ENCODE measurements at regions not wholly inside any gene's neighbourhood (a gene's known extent, or its start where the extent isn't known, plus 50 kb on each side); places are given as distances from the start of the nearest gene placed in this dataset.

DNA sequence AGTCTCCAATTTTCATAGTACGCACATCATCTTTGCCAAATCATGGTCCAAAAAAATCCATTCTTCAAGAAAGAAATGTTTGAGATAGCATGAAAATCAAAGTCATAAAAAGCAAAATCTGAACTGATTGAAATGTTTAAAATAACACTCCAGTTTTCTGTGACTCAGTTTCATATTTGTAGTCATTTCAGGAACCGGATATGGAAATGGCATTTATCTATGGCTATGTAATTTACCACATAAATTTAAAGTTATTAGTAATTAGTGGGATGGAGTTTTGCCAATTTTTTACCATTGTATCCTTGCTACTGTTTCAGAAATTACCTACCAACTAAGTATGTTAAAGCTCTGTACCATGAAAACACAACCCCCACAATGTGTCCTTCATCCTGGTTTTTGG lies 456.6 kb upstream of the ACVR2A start:
- Mint-ChIP-seq H3K4me1 (ENCODE audit: low read depth) (no peaks in the 10 kb centered on the region), H3K27me3 (ENCODE audit: low read depth) (peaks cover 2% of the 10 kb centered on the region), H3K9me3 (ENCODE audit: low read depth) (no peaks in the 10 kb centered on the region), H3K27ac (ENCODE audit: unreplicated experiment) (no peak overlapping the region), H3K36me3 (ENCODE audit: low read depth) (no peaks in the 10 kb centered on the region), H3K4me3 (ENCODE audit: unreplicated experiment) (no peak overlapping the region)
- TF ChIP-seq, protein P1, sequence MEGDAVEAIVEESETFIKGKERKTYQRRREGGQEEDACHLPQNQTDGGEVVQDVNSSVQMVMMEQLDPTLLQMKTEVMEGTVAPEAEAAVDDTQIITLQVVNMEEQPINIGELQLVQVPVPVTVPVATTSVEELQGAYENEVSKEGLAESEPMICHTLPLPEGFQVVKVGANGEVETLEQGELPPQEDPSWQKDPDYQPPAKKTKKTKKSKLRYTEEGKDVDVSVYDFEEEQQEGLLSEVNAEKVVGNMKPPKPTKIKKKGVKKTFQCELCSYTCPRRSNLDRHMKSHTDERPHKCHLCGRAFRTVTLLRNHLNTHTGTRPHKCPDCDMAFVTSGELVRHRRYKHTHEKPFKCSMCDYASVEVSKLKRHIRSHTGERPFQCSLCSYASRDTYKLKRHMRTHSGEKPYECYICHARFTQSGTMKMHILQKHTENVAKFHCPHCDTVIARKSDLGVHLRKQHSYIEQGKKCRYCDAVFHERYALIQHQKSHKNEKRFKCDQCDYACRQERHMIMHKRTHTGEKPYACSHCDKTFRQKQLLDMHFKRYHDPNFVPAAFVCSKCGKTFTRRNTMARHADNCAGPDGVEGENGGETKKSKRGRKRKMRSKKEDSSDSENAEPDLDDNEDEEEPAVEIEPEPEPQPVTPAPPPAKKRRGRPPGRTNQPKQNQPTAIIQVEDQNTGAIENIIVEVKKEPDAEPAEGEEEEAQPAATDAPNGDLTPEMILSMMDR (IDR thresholded peaks at IDR 0.05), result no peak
- no peak for DNase-seq (ENCODE audit: low spot score)

DNA sequence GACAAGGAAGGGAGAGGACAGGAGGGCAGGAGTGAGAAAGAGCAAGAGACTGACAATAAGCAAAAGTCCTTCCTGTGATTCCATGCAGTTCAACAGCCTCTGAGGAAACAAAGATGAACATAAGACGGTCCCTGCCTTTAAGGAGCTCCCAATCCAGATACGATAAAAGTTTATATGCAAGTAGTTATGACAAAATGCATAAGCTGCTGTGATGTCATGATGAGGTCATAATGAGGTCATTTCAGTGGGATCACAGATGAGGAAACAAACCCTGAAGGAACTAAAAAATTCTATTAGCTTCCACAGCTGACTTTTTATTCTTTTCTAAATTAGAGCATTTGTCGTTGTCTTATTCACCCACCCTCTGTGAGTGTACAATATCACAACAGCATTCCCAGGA lies 458.5 kb upstream of the ACVR2A start:
- Mint-ChIP-seq H3K4me3 (ENCODE audit: unreplicated experiment) (no peak overlapping the region), H3K4me1 (ENCODE audit: low read depth) (no peaks in the 10 kb centered on the region), H3K27ac (ENCODE audit: unreplicated experiment) (no peak overlapping the region), H3K27me3 (ENCODE audit: low read depth) (peaks cover 2% of the 10 kb centered on the region), H3K36me3 (ENCODE audit: low read depth) (no peaks in the 10 kb centered on the region), H3K9me3 (ENCODE audit: low read depth) (no peaks in the 10 kb centered on the region)
- DNase-seq (ENCODE audit: low spot score), result no peak
- TF ChIP-seq, protein P1 (IDR thresholded peaks at IDR 0.05), result no peak

DNA sequence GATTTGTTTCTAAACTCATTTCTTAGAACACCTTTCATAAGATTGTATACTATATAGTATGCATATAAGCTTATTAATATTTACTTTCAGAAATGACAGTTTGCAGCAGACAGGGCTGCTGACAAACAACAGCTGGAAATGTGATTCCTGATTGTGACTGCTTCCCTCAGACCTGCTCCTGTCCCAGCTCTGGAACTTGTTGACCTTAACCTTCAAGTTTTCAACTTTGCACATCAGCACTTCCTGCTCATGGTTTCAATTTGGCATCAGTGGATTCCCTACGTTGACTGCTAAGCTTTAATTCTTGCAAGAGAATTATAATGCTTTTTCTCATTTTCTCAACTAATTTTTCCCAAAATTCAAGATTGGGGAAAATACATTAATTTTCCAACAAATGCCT lies 459.2 kb upstream of the ACVR2A start:
- no peak overlapping the region for H3K27ac Mint-ChIP-seq (ENCODE audit: unreplicated experiment)
- H3K4me3 Mint-ChIP-seq (ENCODE audit: unreplicated experiment), result no peak overlapping the region
- H3K36me3 Mint-ChIP-seq (ENCODE audit: low read depth), result no peaks in the 10 kb centered on the region
- peaks cover 2% of the 10 kb centered on the region for H3K27me3 Mint-ChIP-seq (ENCODE audit: low read depth)
- no peak for DNase-seq (ENCODE audit: low spot score)
- H3K4me1 Mint-ChIP-seq (ENCODE audit: low read depth), result no peaks in the 10 kb centered on the region
- TF ChIP-seq, protein P1 (IDR thresholded peaks at IDR 0.05), result no peak
- no peaks in the 10 kb centered on the region for H3K9me3 Mint-ChIP-seq (ENCODE audit: low read depth)

DNA sequence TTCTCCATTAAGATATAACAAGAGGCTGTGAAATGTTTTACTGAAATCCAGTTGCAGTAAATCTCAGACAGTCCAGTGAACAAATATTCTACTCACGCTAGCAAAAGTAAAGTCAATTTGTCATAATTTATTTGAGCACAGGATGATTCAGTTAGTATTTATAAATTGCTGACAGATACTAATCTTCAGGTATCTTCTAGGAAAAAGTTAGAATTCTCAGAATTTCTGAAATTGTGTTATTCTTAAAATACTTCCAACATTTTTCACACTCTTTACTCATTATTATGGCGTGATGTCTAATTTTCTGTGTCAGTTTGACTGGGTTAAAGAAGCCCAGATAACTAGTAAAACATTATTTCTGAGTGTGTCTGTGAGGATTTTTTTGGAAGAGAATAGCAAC lies 460.2 kb upstream of the ACVR2A start:
- Mint-ChIP-seq H3K27ac (ENCODE audit: unreplicated experiment) (no peak overlapping the region), H3K4me1 (ENCODE audit: low read depth) (no peaks in the 10 kb centered on the region), H3K36me3 (ENCODE audit: low read depth) (no peaks in the 10 kb centered on the region), H3K27me3 (ENCODE audit: low read depth) (peaks cover 2% of the 10 kb centered on the region), H3K4me3 (ENCODE audit: unreplicated experiment) (no peak overlapping the region), H3K9me3 (ENCODE audit: low read depth) (no peaks in the 10 kb centered on the region)
- TF ChIP-seq, protein P1 (IDR thresholded peaks at IDR 0.05), result no peak
- no peak for DNase-seq (ENCODE audit: low spot score)

DNA sequence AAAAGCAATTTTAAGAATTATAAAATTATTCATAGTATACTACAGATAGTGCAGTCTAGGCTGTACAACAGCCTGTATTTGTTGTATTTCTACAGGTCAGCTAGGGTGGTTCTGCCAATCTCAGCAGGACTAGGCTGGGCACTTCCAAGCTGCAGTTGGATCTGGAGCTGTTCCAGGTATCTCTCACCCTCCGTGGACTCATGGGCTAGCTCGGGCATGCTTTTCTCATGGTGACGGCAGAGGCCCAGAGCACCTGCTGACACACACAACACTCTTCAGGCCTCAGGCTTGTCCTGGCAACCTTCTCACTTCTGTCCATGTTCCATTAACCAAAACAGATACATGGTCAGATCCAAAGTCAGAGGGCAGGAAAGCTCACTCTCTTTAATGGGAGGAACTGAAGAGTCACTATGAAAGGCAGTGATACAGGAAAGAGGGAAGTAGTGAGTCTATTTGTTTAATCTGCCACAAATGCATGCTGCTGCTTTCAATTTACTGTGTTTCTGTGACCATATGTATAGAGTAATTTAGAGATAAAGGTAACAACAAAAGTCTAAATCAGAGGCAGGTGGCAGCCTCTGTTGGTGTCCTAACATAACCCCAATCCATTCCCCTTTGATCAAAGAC lies 462.4 kb upstream of the ACVR2A start:
- H3K36me3 Mint-ChIP-seq (ENCODE audit: low read depth), result no peaks in the 10 kb centered on the region

More for the DNA sequence above, 462.4 kb upstream of the ACVR2A start:
- TF ChIP-seq, protein P1 (IDR thresholded peaks at IDR 0.05), result no peak
- Mint-ChIP-seq H3K9me3 (ENCODE audit: low read depth) (no peaks in the 10 kb centered on the region), H3K4me1 (ENCODE audit: low read depth) (no peaks in the 10 kb centered on the region), H3K27me3 (ENCODE audit: low read depth) (no peaks in the 10 kb centered on the region), H3K27ac (ENCODE audit: unreplicated experiment) (no peak overlapping the region), H3K4me3 (ENCODE audit: unreplicated experiment) (no peak overlapping the region)
- no peak for DNase-seq (ENCODE audit: low spot score)
